NCI-H526 treated with DMSO at 0.1 percent for 48 hours (cell line): ENCODE measurements at regions not wholly inside any gene's neighbourhood (a gene's known extent, or its start where the extent isn't known, plus 50 kb on each side); places are given as distances from the start of the nearest gene placed in this dataset.
"Not testable (repeated sequence)": the region's sequence is repeated elsewhere in the genome, so short reads cannot be mapped to it uniquely, and the experiment has no call there.

Experiments
- DNase-seq: peaks from one replicate; lab custom pipeline; 2025; lab: John Stamatoyannopoulos, UW

DNA sequence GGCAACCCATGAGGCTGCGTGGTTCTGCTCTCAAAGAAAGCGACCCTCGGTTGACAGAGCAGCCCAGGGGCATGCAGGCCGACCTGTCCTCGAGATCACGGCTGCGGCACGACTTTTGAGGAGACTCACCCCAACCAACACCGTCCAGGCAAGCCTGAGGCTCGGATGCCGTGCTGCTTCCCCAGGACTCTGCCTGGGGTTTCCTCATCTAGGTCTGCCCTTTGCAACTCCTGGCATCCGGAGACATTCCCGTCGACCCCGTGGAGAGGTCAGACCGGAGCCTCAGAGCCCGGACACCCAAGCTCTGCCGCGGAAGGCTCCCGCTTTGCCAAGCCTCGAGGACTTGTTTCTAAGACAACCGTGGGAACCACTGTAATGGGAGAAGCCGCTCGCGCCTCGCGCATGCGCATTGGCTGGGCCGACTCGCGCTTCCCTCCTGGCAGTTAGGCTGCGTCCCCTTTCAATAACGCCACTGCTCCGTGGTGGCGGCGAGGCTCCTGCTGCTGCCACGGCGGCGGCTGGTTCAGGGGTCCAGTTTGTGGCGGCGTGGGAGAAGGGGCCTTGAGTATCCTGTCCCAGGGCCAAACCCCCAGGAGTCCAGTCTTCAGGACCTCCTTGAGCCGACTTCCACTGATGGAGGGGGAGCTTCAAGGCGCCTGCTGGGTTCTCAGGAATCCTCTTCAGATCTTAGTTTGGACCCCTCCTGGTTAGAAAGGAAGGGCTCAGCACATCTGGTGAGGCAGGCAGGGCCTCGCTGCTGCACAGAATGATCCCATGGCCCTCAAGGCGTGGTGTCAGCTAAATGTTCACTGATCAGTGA, 101.7 kb upstream of the ZNF337 start:
- not testable (repeated sequence) for DNase-seq

DNA sequence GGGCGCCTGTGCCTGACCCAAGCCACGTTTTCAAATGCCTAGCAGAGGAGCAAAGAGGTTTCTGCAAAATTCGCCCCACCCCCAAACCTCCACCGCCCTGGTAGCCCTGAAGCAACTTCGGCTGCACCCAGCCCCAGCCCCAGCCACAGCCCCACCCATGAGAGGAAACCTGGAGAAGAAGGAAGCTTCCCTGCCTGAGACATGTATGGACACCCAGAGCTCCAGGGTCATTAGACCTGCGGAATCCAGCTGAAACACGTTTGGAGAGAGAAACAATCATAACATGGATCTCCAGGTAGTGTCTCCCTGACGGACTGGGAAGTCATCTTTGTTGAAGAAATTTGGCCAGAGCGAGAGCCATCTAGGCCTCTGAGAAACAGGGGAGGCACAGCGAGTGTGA, 100.4 kb upstream of the ZNF337 start:
- DNase-seq, result not testable (repeated sequence)

DNA sequence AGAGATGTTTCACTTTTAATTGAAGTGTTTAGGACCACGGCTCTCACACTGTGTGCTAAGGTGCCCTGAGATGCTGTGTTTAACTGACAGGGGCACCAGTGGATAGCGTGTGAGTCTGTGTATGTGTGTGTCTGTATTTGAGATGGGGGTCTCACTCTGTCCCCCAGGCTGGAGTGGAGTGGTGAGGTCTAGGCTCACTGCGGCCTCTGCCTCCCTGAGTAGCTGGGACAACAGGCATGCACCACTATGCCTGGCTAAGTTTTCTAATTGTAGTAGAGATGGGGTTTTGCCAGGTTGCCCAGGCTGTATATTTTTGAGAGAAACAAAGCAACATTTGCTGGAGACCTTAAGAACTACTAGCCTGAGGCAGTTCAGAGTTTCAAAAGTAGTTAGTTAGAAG, 80.6 kb upstream of the ZNF337 start:
- not testable (repeated sequence) for DNase-seq

DNA sequence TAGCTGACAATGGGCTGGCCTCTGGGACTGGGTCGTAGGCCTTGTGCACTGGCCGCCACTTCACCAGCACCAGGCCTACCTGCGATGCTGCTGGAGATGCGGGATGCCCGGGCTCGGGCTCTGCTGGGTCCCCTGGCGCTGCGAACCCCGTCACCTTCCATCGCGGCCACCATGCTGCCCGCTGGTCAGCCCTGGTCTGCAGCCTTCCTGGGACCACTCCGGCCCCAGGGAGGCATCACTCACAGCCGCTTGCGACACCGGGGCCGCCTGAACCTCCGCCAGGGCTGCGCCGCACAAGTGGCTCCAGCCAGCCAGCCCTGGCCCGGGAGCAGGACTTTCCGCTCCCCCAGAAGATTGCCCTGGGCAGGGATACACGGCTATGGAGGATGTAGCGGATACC, 78.1 kb upstream of the ZNF337 start:
- not testable (repeated sequence) for DNase-seq

DNA sequence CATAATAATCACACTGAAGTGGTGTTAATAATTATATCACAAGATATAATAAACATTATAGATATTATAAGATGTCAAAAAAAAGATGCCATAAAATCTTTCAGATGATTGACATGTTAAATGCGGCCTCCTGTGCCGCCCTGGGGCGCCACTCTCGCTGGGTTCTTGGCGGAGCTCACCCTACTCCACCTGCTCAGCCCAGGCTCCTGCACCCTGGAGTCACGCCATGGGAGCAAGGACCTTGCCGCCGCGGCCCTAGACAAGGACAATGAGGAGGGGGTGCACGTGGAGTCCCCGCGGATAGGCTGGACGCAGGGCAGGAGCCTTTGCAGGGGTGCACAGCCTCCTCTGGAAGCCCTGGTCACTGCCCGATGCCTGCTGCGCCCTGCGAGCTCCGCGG, 77.5 kb upstream of the ZNF337 start:
- DNase-seq, result not testable (repeated sequence)

DNA sequence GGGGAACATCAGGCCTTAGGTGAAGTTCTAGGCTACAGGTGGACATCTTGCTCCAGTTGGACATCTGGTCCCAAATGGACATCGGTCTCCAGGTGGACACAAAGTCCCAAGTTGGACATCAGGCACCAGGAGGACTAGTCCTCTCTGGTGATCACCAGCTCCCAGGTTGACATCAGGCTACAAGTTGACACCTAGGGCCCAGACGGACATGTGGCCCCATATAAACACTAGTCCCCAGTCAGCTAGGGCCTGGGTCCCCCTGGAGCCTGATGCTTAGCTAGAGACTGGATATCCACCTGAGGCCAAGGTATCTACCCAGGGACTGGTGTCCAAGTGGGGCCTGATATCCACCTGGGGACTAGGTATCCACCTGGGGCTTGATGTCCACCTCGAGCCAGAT, 75.8 kb upstream of the ZNF337 start:
- not testable (repeated sequence) for DNase-seq

DNA sequence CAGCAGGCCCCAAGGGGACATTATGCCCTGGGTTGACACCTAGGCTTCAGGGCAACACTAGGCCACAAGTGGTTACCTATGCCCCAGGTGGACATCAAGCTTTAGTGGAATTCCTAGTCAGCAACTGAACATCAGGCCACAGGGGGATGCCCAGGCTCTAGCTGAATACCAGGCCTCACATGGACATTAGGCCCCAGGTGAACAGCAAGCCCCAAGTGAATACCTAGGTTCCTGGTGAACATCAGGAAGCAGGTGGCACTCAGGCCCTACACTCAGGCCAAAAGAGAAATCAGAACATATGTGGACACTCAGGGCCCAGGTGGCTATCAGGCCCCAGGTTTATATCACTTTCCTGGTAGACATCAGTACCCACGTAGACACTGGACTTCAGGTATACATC, 75.2 kb upstream of the ZNF337 start:
- not testable (repeated sequence) for DNase-seq

DNA sequence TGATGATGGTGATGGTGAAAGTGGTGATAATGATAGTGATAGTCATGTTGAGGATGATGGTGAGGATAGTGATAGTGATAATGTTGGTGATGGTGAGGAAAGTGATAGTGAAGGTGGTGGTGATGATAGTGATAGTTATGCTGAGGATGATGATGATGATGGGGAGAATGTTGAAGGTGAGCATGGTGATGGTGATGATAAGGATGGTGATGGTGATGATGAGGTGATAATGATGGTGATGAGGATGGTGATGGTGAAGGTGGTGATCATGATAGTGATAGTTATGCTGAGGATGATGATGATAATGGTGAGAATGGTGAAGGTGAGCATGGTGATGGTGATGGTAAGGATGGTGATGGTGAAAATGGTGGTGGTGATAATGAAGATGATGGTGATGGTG, 64.9 kb upstream of the ZNF337 start:
- no peak for DNase-seq

DNA sequence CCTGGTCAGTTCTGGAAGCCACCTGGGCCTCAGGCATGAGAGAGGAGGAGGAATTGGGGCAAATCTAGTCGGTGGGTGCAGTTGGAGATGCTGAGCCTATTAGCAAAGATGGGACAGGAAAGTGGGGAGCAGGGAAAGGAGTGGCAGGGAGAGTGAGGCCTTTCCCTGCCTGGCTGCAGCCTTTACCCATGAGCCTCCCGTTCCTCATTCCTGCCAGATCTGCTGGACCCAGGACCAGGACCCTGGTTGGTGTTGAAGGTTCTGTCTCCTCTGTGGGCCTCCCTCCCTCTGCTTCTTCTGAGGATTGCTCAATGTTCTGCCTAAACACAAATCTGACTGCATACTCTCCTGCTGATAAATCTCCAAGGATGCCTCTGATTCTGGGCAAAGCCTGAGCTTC, 64.4 kb upstream of the ZNF337 start:
- DNase-seq, result not testable (repeated sequence)

DNA sequence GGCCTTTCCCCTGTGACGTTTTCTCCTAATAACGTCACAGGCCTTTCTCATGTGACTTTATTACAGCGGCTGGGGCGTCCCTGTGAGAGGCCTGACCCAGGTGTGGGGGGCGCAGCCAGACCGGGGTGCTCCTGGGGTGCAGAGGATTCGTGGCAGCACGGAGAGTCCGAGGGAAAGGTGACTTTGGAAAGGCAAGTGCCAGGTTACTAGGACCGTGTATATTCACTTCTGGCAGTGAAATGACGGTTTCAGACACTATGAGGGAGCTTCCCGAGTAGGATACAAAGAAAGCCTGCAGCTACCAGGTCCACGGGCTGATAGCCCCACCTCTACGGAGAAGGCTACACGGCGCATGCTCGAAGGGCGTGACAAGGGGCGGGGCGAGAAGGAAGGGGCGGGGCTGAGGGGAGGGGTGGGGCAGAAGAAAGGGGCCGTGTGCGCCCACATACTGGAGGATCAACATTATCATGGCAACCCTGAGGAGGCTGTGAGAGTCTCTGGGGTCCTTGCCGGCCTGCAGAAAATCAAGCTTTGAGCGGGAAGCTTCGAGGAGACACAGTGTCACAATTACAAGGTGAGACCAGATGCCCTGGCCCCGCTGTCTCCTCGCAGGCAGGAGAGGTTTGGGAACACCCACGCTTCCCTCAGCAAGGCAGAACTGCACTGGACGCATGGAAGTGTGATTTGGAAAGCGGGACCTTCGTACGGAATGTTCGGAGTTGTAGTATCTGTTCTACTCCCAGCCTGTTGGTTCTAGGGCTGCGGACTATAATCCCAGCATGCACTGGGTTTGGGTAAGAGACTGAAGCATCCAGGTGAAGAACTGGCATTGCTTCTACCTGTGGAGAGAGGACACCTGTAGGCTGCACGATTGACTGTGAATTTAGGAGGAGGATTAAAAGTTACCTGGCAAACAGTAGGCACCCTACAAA, 54.4 kb upstream of the ZNF337 start:
- peak; percentile 57 for DNase-seq

DNA sequence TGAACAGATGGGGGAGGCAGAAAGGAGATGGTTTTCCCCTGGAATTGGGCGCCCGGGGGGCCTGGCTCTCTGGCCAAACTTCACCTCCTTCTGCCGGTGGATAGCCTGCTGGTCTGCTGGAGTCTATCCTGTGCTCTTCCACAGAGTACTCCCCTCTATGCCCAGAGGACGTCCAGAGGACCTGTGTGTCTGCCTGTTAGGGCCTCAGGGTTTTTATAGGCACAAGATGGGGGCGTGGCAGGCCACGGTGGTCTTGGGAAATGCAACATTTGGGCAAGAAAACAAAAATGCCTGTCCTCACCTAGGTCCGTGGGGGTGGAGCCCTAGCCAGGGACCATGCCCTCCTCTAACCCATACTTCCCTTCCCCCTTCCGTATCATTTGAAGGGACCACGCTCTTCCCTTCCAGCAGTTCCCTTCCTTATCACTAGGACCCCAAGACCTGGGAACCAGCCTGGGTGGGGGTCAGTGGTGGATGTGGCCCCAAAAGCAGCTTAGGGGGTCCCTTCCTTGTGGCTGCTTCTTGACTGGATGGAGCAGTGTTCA, 53.6 kb upstream of the ZNF337 start:
- DNase-seq, result no peak

DNA sequence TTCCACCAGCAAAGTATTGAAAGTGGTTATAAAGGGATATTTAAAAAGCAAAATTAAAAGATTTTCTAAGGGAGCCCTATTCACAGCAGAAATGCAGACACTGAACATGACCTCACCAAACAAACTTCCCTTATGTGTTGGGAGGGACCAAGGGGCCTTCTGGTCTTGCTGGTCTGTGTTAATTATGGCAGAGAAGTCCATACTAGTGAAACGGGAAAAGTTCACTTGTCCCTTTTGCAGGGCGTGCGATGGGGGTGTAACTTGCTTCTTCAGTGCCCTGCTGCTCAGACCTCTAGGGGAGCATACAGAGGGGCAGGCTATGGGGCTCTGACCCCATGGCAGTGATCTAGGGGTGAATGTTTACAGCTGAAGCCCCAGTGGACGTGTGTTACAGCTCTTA, 53.0 kb upstream of the ZNF337 start:
- no peak for DNase-seq
